ENCODE measurements at regions not wholly inside any gene's neighbourhood (a gene's known extent, or its start where the extent isn't known, plus 50 kb on each side); places are given as distances from the start of the nearest gene placed in this dataset.

DNA sequence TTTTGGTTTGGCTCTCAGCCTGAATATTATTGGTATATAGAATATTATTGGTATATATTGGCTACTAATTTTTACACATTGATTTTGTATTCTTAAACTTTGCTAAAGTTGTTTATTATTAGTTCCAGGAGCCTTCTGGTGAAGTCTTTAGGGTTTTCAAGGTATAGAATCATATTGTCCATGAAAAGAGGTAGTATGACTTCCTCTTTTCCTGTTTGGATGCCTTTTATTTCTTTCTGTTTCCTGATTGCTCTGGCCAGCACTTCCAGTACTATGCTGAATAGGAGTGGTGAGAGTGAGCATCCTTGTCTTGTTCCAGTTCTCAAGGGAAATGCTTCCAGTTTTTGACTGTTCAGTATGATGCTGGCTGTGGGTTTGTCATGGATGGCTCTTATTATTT is 107.3 kb upstream of the LIPC start:
- TF ChIP-seq, protein P1, sequence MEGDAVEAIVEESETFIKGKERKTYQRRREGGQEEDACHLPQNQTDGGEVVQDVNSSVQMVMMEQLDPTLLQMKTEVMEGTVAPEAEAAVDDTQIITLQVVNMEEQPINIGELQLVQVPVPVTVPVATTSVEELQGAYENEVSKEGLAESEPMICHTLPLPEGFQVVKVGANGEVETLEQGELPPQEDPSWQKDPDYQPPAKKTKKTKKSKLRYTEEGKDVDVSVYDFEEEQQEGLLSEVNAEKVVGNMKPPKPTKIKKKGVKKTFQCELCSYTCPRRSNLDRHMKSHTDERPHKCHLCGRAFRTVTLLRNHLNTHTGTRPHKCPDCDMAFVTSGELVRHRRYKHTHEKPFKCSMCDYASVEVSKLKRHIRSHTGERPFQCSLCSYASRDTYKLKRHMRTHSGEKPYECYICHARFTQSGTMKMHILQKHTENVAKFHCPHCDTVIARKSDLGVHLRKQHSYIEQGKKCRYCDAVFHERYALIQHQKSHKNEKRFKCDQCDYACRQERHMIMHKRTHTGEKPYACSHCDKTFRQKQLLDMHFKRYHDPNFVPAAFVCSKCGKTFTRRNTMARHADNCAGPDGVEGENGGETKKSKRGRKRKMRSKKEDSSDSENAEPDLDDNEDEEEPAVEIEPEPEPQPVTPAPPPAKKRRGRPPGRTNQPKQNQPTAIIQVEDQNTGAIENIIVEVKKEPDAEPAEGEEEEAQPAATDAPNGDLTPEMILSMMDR (IDR thresholded peaks at IDR 0.05), result no peak
- no peak for TF ChIP-seq EP300 (IDR thresholded peaks at IDR 0.05)
- TF ChIP-seq POLR2AphosphoS5 (IDR thresholded peaks at IDR 0.05), result no peak
